Endodermal cell (in vitro differentiated cells): ENCODE measurements at regions not wholly inside any gene's neighbourhood (a gene's known extent, or its start where the extent isn't known, plus 50 kb on each side); places are given as distances from the start of the nearest gene placed in this dataset.

Source experiments
- DNase-seq: peaks from one replicate; pipeline ENCODE4 v3.0.0-alpha.2; 2017
- H3K27ac ChIP-seq: 2 replicates; pipeline ENCODE4 v1.5.1; 2013; ENCODE audit warnings: mild to moderate bottlenecking, low read depth, low read length, moderate library complexity
- H3K27me3 ChIP-seq: 2 replicates; pipeline ENCODE4 v1.6.1; 2013; ENCODE audit warnings: mild to moderate bottlenecking, low read length, moderate library complexity; ENCODE audit not compliant: insufficient read depth, control insufficient read depth, poor library complexity, severe bottlenecking
- H3K36me3 ChIP-seq: 2 replicates; pipeline ENCODE4 v1.7.0; 2013; ENCODE audit warnings: mild to moderate bottlenecking, low read length, moderate library complexity; ENCODE audit not compliant: control insufficient read depth, insufficient read depth
- H3K4me1 ChIP-seq: one replicate; pipeline ENCODE4 v1.7.0; 2013; ENCODE audit warnings: low read length; ENCODE audit not compliant: control insufficient read depth, insufficient read depth
- H3K4me3 ChIP-seq: 2 replicates; pipeline ENCODE4 v1.5.1; 2013; ENCODE audit warnings: mild to moderate bottlenecking, low read length, moderate library complexity
- H3K9ac ChIP-seq: 2 replicates; pipeline ENCODE4 v1.6.1; 2013; ENCODE audit warnings: mild to moderate bottlenecking, low read length, moderate library complexity; ENCODE audit not compliant: poor library complexity, severe bottlenecking; ENCODE audit errors: extremely low read depth
- H3K9me3 ChIP-seq: 2 replicates; pipeline ENCODE4 v1.6.1; 2013; ENCODE audit warnings: mild to moderate bottlenecking, low read length, moderate library complexity; ENCODE audit not compliant: control insufficient read depth
- H3K27ac Mint-ChIP-seq: 2 replicates; pipeline ENCODE4 v1.8.0; 2020; ENCODE audit warnings: mixed read lengths
- H3K27me3 Mint-ChIP-seq: 2 replicates; pipeline ENCODE4 v1.8.0; 2021; ENCODE audit warnings: mild to moderate bottlenecking, mixed read lengths; ENCODE audit not compliant: insufficient read depth
- H3K36me3 Mint-ChIP-seq: 2 replicates; pipeline ENCODE4 v1.8.0; 2020; ENCODE audit warnings: low read depth, mixed read lengths
- H3K4me1 Mint-ChIP-seq: 2 replicates; pipeline ENCODE4 v1.8.0; 2020; ENCODE audit warnings: mixed read lengths
- H3K4me3 Mint-ChIP-seq: 2 replicates; pipeline ENCODE4 v1.8.0; 2020; ENCODE audit warnings: mild to moderate bottlenecking, moderate library complexity, mixed read lengths
- H3K9me3 Mint-ChIP-seq: 2 replicates; pipeline ENCODE4 v1.8.0; 2020; ENCODE audit warnings: mild to moderate bottlenecking, mixed read lengths
- CTCF ChIP-seq: fragments of 200-600 bp; sonication (generic); conservative IDR thresholded peaks from 2 replicates; pipeline ENCODE4 v1.5.0; 2021; ENCODE audit warnings: antibody characterized with exemption, mild to moderate bottlenecking
- WGBS, 2 experiments: methylation state at CpG; one replicate each; pipeline versions ENCODE4 v1.1.5 to v1.1.7; 2013; ENCODE audit warnings: missing lambda C conversion rate in 2 of 2, mixed read lengths in 1 of 2; ENCODE audit not compliant: insufficient coverage in 1 of 2, insufficient read length in 1 of 2; 5-methylcytosine and 5-hydroxymethylcytosine counted together

- no peak overlapping the region for H3K4me3 ChIP-seq
- WGBS, 2 experiments, result 62 to 75% methylated on average over 2 of the region's 2 CpGs
- no peaks in the 10 kb centered on the region for H3K4me1 ChIP-seq
- no peaks in the 10 kb centered on the region for H3K27me3 ChIP-seq
- Mint-ChIP-seq H3K4me1 (peaks cover 3% of the 10 kb centered on the region), H3K36me3 (no peaks in the 10 kb centered on the region), H3K27me3 (peaks cover 2% of the 10 kb centered on the region), H3K4me3 (no peak overlapping the region), H3K9me3 (peaks cover 2% of the 10 kb centered on the region), H3K27ac (no peak overlapping the region)
- no peaks in the 10 kb centered on the region for H3K9me3 ChIP-seq
- H3K36me3 ChIP-seq, result no peaks in the 10 kb centered on the region
- H3K9ac ChIP-seq, result no peak overlapping the region
- H3K27ac ChIP-seq, result no peak overlapping the region
- no peak for DNase-seq
- no peak for TF ChIP-seq CTCF
Observed at GRCh38 chr1:227395426-227396028, 77.2 kb upstream of the CDC42BPA start.

- 69 to 78% methylated on average over 1 to 2 of the region's 3 CpGs for WGBS, 2 experiments
- H3K9me3 Mint-ChIP-seq, result no peaks in the 10 kb centered on the region
- Histone ChIP-seq H3K27me3 (no peaks in the 10 kb centered on the region), H3K36me3 (no peaks in the 10 kb centered on the region), H3K4me1 (no peaks in the 10 kb centered on the region), H3K9ac (no peak overlapping the region), H3K9me3 (no peaks in the 10 kb centered on the region), H3K27ac (no peak overlapping the region), H3K4me3 (no peak overlapping the region)
- no peak for TF ChIP-seq CTCF
- no peak overlapping the region for H3K27ac Mint-ChIP-seq
- H3K27me3 Mint-ChIP-seq, result peaks cover 2% of the 10 kb centered on the region
- H3K4me1 Mint-ChIP-seq, result peaks cover 3% of the 10 kb centered on the region
- no peak for DNase-seq
- no peak overlapping the region for H3K4me3 Mint-ChIP-seq
- no peaks in the 10 kb centered on the region for H3K36me3 Mint-ChIP-seq
Observed at GRCh38 chr1:227392984-227393764, 74.9 kb upstream of the CDC42BPA start.

- Histone ChIP-seq H3K9me3 (no peaks in the 10 kb centered on the region), H3K27me3 (no peaks in the 10 kb centered on the region), H3K4me3 (no peak overlapping the region), H3K36me3 (no peaks in the 10 kb centered on the region), H3K4me1 (no peaks in the 10 kb centered on the region), H3K9ac (no peak overlapping the region), H3K27ac (no peak overlapping the region)
- Mint-ChIP-seq H3K36me3 (no peaks in the 10 kb centered on the region), H3K9me3 (no peaks in the 10 kb centered on the region), H3K27me3 (peaks cover 2% of the 10 kb centered on the region), H3K4me3 (no peak overlapping the region), H3K27ac (no peak overlapping the region), H3K4me1 (peaks cover 3% of the 10 kb centered on the region)
- no peak for TF ChIP-seq CTCF
- 84 to 94% methylated on average over 3 to 4 of the region's 4 CpGs for WGBS, 2 experiments
- DNase-seq, result no peak
Observed at GRCh38 chr1:227391879-227392278, 73.6 kb upstream of the CDC42BPA start.
